ENCODE measurements at regions not wholly inside any gene's neighbourhood (a gene's known extent, or its start where the extent isn't known, plus 50 kb on each side); places are given as distances from the start of the nearest gene placed in this dataset.
"Not testable (repeated sequence)": the region's sequence is repeated elsewhere in the genome, so short reads cannot be mapped to it uniquely, and the experiment has no call there.

DNA sequence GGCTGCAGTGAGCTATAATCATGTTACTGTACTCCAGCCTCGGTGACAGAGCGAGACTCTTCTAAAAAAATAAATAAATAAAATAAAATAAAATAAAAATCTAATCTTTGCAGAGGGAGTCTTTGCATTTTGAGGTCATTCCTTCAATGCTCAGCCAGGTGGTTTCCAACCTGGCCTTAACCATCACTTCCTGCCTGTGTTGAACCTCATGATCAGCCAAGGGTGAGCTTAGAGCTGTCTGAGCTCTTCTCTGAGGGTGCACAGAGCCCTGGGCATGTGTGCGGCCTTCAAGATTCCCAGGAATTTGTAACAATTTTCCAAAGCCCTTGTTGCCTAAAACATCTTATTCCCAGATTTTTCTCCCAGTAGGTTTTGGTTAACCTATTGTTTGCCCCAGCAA lies 94.3 kb downstream of the KCNJ12 start:
- H3K9me3 ChIP-seq; H3K4me1 ChIP-seq (ENCODE audit: insufficient read depth); intact Hi-C loops (cut with DNase I); H3K36me3 ChIP-seq; H3K27me3 ChIP-seq; DNase-seq; H3K27ac ChIP-seq; H3K4me3 ChIP-seq: not testable (repeated sequence)
- WGBS, 3 donors, result 74 to 83% (median 81%) methylated on average over 3 of the region's 3 CpGs

DNA sequence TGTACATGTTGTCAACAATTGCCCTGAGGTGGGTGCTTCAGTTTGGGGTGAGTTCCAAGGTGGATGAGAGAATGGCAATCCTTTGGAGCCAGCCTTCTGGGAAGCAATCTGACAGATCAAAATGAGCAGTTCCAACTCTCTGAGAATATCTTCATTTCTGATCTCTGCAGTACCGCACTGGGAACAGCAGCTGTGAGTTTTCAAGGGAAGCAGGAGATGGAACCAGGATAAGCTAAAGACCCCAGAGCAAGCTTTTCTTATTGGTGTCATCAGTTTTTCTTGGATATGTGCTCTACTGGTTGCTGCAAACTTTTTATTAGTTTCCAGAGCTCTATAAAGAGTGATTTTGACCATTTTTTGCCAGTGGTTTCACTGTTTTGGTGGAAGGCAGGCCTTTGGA lies 94.7 kb downstream of the KCNJ12 start:
- no peaks in the 10 kb centered on the region for H3K4me1 ChIP-seq (ENCODE audit: insufficient read depth)
- H3K27me3 ChIP-seq, result no peaks in the 10 kb centered on the region
- TF ChIP-seq, protein P1, sequence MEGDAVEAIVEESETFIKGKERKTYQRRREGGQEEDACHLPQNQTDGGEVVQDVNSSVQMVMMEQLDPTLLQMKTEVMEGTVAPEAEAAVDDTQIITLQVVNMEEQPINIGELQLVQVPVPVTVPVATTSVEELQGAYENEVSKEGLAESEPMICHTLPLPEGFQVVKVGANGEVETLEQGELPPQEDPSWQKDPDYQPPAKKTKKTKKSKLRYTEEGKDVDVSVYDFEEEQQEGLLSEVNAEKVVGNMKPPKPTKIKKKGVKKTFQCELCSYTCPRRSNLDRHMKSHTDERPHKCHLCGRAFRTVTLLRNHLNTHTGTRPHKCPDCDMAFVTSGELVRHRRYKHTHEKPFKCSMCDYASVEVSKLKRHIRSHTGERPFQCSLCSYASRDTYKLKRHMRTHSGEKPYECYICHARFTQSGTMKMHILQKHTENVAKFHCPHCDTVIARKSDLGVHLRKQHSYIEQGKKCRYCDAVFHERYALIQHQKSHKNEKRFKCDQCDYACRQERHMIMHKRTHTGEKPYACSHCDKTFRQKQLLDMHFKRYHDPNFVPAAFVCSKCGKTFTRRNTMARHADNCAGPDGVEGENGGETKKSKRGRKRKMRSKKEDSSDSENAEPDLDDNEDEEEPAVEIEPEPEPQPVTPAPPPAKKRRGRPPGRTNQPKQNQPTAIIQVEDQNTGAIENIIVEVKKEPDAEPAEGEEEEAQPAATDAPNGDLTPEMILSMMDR (IDR thresholded peaks at IDR 0.05), result no peak
- TF ChIP-seq POLR2A (IDR thresholded peaks at IDR 0.05) (no peak), EP300 (IDR thresholded peaks at IDR 0.05) (no peak)
- no peaks in the 10 kb centered on the region for H3K9me3 ChIP-seq
- H3K4me3 ChIP-seq, result no peak overlapping the region
- H3K27ac ChIP-seq, result no peak overlapping the region
- intact Hi-C loops (cut with DNase I), result no loop called here
- WGBS, 3 donors, result 65 to 87% (median 67%) methylated on average over 1 of the region's 1 CpG
- DNase-seq, result no peak
- H3K36me3 ChIP-seq, result no peaks in the 10 kb centered on the region

DNA sequence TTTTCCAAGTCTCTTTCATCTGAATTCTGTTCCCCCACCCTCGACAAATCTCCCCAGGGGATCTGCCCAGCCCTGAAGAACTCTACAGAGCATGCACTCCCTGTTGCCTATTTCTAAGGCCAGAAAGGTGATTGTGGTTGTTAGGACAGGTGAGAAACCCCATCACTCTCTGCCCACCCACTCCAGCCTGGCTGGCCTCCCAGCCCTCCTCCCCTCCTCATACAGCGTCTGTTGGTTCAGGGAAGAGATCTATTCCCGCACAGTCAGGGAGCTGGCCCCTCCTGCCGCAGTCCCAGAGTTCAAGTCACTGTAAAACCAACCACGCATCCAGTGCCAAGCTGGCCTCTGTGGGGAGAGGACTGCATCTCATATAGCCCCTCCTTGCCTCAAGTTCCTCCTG lies 98.7 kb downstream of the KCNJ12 start:
- WGBS, 3 donors, result 54 to 60% (median 55%) methylated on average over 5 of the region's 5 CpGs
- H3K27me3 ChIP-seq, result no peaks in the 10 kb centered on the region
- no peak overlapping the region for H3K27ac ChIP-seq
- peaks cover 0 to 10% of the 10 kb centered on the region in 2 donors for H3K9me3 ChIP-seq
- H3K4me1 ChIP-seq (ENCODE audit: insufficient read depth), result no peaks in the 10 kb centered on the region
- TF ChIP-seq POLR2A (IDR thresholded peaks at IDR 0.05), result no peak
- no peak for TF ChIP-seq EP300 (IDR thresholded peaks at IDR 0.05)
- TF ChIP-seq, protein P1 (IDR thresholded peaks at IDR 0.05), result no peak
- intact Hi-C loops (cut with DNase I), result no loop called here
- H3K4me3 ChIP-seq, result no peak overlapping the region
- no peak for DNase-seq
- no peaks in the 10 kb centered on the region for H3K36me3 ChIP-seq

DNA sequence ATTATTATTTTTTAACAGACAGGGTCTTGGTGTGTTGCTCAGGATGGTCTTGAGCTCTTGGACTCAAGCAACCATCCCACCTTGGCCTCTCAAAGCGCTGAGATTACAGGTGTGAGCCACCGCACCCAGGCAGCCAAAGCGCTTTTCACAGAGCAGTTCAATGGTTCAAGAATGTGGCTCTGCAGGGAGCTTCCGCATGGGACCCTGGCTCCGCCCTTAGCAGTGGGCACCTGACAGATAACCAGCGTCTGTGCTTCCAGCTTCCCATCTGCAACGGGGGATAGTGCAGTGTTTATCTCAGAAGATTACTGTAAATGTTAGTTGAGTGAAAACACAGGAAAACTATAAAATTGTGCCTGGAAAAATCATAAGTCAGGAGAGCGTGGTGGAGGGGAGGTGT lies 99.4 kb downstream of the KCNJ12 start:
- no peak overlapping the region for H3K4me3 ChIP-seq
- 55 to 76% (median 60%) methylated on average over 8 of the region's 8 CpGs for WGBS, 3 donors
- no peaks in the 10 kb centered on the region for H3K4me1 ChIP-seq (ENCODE audit: insufficient read depth)
- no peaks in the 10 kb centered on the region for H3K27me3 ChIP-seq
- no peak overlapping the region for H3K27ac ChIP-seq
- DNase-seq, result no peak
- TF ChIP-seq POLR2A (IDR thresholded peaks at IDR 0.05) (no peak), EP300 (IDR thresholded peaks at IDR 0.05) (no peak)
- TF ChIP-seq, protein P1 (IDR thresholded peaks at IDR 0.05), result no peak
- intact Hi-C loops (cut with DNase I), result no loop called here
- H3K9me3 ChIP-seq, result peaks cover 0 to 10% of the 10 kb centered on the region in 2 donors
- H3K36me3 ChIP-seq, result no peaks in the 10 kb centered on the region

DNA sequence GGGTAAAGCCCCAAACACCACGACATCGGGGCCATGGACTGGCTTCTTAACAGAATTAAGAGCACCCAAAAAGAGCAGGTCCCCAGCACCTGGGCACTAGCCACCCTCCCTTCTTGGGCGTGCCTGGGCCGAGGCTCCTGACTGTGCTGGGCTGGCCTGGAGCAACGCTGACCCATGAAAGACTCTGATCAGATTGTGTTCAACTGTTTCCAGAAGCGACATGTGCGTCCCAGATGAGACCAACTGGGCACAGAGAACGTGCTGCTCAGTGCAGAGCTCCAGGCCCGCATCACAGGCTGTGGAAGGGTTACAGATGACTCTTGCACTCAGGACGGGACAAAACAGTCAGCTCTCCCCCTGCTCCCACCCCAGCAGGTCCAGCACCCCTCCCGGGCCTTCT lies 100.7 kb downstream of the KCNJ12 start:
- Histone ChIP-seq H3K27me3 (no peaks in the 10 kb centered on the region), H3K4me3 (no peak overlapping the region), H3K36me3 (no peaks in the 10 kb centered on the region), H3K27ac (no peak overlapping the region), H3K4me1 (ENCODE audit: insufficient read depth) (no peaks in the 10 kb centered on the region), H3K9me3 (peaks cover 0 to 10% of the 10 kb centered on the region in 2 donors)
- WGBS, 3 donors, result 82 to 92% (median 84%) methylated on average over 11 of the region's 11 CpGs
- DNase-seq, result no peak
- intact Hi-C loops (cut with DNase I), result no loop called here
- TF ChIP-seq EP300 (IDR thresholded peaks at IDR 0.05), result no peak
- TF ChIP-seq, protein P1 (IDR thresholded peaks at IDR 0.05), result no peak
- TF ChIP-seq POLR2A (IDR thresholded peaks at IDR 0.05), result no peak

Measured in ovary (tissue), 7 donors.